ENCODE measurements at regions not wholly inside any gene's neighbourhood (a gene's known extent, or its start where the extent isn't known, plus 50 kb on each side); places are given as distances from the start of the nearest gene placed in this dataset.

- no peaks in the 10 kb centered on the region for H4K20me1 ChIP-seq (replicated peaks; ENCODE audit: control insufficient read depth, insufficient read depth, low read length)
- H3K4me3 ChIP-seq: no peak overlapping the region
- no peaks in the 10 kb centered on the region for H3K4me1 ChIP-seq (replicated peaks in 1 of 2; ENCODE audit: control insufficient read depth in 2 of 2, insufficient read depth in 2 of 2, low read length in 2 of 2)
- no peak for DNase-seq (ENCODE audit: extremely low read depth in 1 of 4, low spot score in 3 of 4)
- no peaks in the 10 kb centered on the region for H3K79me2 ChIP-seq (ENCODE audit: control insufficient read depth, insufficient read depth, low read length)
- H3K36me3 ChIP-seq (ENCODE audit: control insufficient read depth, insufficient read depth, low read length): no peaks in the 10 kb centered on the region
- H3K4me2 ChIP-seq (ENCODE audit: insufficient read depth, low read length): no peak overlapping the region
- H3K9me1 ChIP-seq (ENCODE audit: control insufficient read depth, insufficient read depth, low read length): no peaks in the 10 kb centered on the region
- H2AFZ ChIP-seq (ENCODE audit: low read depth, low read length): no peak overlapping the region
- intact Hi-C loops (cut with micrococcal nuclease): no loop called here
- BruUV-seq (replicated peaks): no TSS peak
- no peaks in the 10 kb centered on the region for H3K9me3 ChIP-seq (replicated peaks; ENCODE audit: control insufficient read depth, insufficient read depth, low read depth, low read length)
- no peak for TF ChIP-seq ATF1 (CRISPR knock-in tag; IDR thresholded peaks at IDR 0.05)
- no peak for TF ChIP-seq ATF1 (tag; IDR thresholded peaks at IDR 0.05)
- no peak for TF ChIP-seq MCM3 (IDR thresholded peaks at IDR 0.05)
- no peak for TF ChIP-seq NRF1 (conservative IDR thresholded peaks at IDR 0.05 in 1 of 2, IDR thresholded peaks at IDR 0.05 in 1 of 2)
- TF ChIP-seq ZNF76 (CRISPR knock-in tag; IDR thresholded peaks at IDR 0.05; ENCODE audit: borderline replicate concordance): no peak
- TF ChIP-seq MEIS2 (IDR thresholded peaks at IDR 0.05; ENCODE audit: partially characterized antibody): no peak
- TF ChIP-seq ZNF146 (CRISPR knock-in tag; IDR thresholded peaks at IDR 0.05; ENCODE audit: unreplicated experiment): no peak
- TF ChIP-seq SMAD3 (CRISPR knock-in tag; conservative IDR thresholded peaks at IDR 0.05): no peak
- no peak for TF ChIP-seq MAZ (CRISPR knock-in tag; conservative IDR thresholded peaks at IDR 0.05 in 1 of 2, IDR thresholded peaks at IDR 0.05 in 1 of 2)
- no peak for TF ChIP-seq GABPA (tag; conservative IDR thresholded peaks at IDR 0.05; ENCODE audit: low read depth)
- TF ChIP-seq ESRRA (IDR thresholded peaks at IDR 0.05; ENCODE audit: borderline replicate concordance, low read depth): no peak
- no peak for TF ChIP-seq HIVEP1 (CRISPR knock-in tag; IDR thresholded peaks at IDR 0.05)
- TF ChIP-seq NFE2L1 (tag; IDR thresholded peaks at IDR 0.05; ENCODE audit: borderline replicate concordance, low read depth): no peak
- no peak for TF ChIP-seq TCF3 (CRISPR knock-in tag; IDR thresholded peaks at IDR 0.05)
- no peak for TF ChIP-seq ETS1 (conservative IDR thresholded peaks at IDR 0.05; ENCODE audit: control insufficient read depth, low read depth, low read length)
- no peak for TF ChIP-seq ARID3B (CRISPR knock-in tag; IDR thresholded peaks at IDR 0.05; ENCODE audit: borderline replicate concordance)
- no peak for TF ChIP-seq FOXP1 (CRISPR knock-in tag; IDR thresholded peaks at IDR 0.05)
- TF ChIP-seq, protein P1, sequence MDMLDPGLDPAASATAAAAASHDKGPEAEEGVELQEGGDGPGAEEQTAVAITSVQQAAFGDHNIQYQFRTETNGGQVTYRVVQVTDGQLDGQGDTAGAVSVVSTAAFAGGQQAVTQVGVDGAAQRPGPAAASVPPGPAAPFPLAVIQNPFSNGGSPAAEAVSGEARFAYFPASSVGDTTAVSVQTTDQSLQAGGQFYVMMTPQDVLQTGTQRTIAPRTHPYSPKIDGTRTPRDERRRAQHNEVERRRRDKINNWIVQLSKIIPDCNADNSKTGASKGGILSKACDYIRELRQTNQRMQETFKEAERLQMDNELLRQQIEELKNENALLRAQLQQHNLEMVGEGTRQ (CRISPR knock-in tag; IDR thresholded peaks at IDR 0.05): no peak
- no peak for TF ChIP-seq CBX1 (IDR thresholded peaks at IDR 0.05; ENCODE audit: low read depth)
- H3K27ac ChIP-seq (ENCODE audit: extremely low read depth, low read depth, low read length): no peak overlapping the region
- in situ Hi-C loops (cut with MboI): no loop called here
- FAIRE-seq: no peak
- WGBS (ENCODE audit: insufficient coverage, low coverage, missing lambda C conversion rate): 0% methylated on average over 4 of the region's 4 CpGs
- H3K9ac ChIP-seq (ENCODE audit: insufficient read depth in 1 of 2, low read depth in 2 of 2, low read length in 2 of 2): no peak overlapping the region
- ChIA-PET POLR2A (no interaction called here), CTCF (ENCODE audit: low intra/inter-chr PET ratio) (no interaction called here)
- H3K27me3 ChIP-seq (ENCODE audit: control insufficient read depth in 2 of 2, insufficient read depth in 2 of 2, low read length in 2 of 2): no peaks in the 10 kb centered on the region; a peak in 1 of 5 replicates
- ATAC-seq: no peak
Measured at GRCh38 chr14:36390718-36391117, 70.3 kb upstream of the MBIP start.
